Brain microvascular endothelial cell (primary cell): ENCODE measurements at regions not wholly inside any gene's neighbourhood (a gene's known extent, or its start where the extent isn't known, plus 50 kb on each side); places are given as distances from the start of the nearest gene placed in this dataset.

ENCODE experiments used
- DNase-seq: peaks from one replicate; pipeline ENCODE4 v3.0.0-alpha.2; 2020
- H3K27ac ChIP-seq: fragments of 250-450 bp; sonication (Bioruptor Pico); 2 replicates; pipeline ENCODE4 v1.5.1; 2020; ENCODE audit warnings: mild to moderate bottlenecking, moderate library complexity
- H3K27me3 ChIP-seq: fragments of 250-450 bp; sonication (Bioruptor Pico); replicated peaks from 2 replicates; pipeline ENCODE4 v1.5.1; 2020; ENCODE audit warnings: mild to moderate bottlenecking
- H3K36me3 ChIP-seq: fragments of 250-450 bp; sonication (Bioruptor Pico); replicated peaks from 2 replicates; pipeline ENCODE4 v1.5.1; 2020; ENCODE audit warnings: mild to moderate bottlenecking
- H3K4me3 ChIP-seq: 2 replicates; pipeline ENCODE4 v1.5.1; 2011; ENCODE audit warnings: low read depth, mild to moderate bottlenecking, control low read depth, low read length, moderate library complexity
- in situ Hi-C: cut with HindIII; loops from 2 replicates; pipeline ENCODE4 v1.10.0; 2017; ENCODE audit warnings: low sequenced_read_pairs, low pct_ligation_motif_present
- TF ChIP-seq, protein P1 (sequence below): IDR thresholded peaks from 2 replicates; pipeline ENCODE4 v1.5.1; 2011; ENCODE audit warnings: low read depth, mild to moderate bottlenecking, moderate library complexity, low read length, control low read depth, inconsistent platforms; ENCODE audit errors: missing control alignments

DNA sequence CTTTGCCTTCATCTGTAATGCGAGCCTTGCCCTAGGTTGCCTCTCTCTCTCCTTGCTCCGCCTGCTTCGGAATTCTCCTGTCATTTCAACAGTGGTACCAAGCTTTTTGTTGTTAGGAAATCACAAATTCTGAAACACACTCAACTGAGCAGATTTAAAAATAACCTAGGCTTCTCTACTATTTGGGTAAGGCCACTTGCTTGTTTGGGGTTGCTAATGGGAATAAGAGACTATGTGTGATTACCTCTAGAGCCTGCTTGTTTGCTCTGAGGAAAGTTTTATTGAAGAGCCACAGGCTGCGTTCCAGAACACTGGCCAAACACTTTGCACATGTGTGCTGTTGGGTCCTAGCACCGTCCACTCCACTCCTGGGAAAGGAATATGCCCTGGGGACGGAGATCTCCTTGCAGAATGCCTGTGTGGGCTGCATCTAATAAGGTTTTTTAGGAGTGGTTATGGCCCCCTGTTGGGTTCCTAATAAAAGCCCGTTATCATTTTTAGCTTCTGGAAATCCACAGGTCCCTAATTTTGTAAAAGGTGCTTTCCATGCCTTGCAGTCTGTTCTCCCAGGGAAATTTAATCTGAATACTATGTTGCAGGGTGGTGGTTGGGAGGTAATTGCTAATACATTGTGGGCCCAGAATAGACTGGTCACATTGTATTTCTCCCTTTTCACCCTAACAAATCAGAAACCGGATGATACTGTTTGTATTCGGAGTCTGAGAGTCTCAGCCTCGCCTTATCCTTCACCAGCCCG is 68.7 kb upstream of the KLF6 start:
- peak overlapping the region; percentile 90 for H3K27ac ChIP-seq
- TF ChIP-seq, protein P1, sequence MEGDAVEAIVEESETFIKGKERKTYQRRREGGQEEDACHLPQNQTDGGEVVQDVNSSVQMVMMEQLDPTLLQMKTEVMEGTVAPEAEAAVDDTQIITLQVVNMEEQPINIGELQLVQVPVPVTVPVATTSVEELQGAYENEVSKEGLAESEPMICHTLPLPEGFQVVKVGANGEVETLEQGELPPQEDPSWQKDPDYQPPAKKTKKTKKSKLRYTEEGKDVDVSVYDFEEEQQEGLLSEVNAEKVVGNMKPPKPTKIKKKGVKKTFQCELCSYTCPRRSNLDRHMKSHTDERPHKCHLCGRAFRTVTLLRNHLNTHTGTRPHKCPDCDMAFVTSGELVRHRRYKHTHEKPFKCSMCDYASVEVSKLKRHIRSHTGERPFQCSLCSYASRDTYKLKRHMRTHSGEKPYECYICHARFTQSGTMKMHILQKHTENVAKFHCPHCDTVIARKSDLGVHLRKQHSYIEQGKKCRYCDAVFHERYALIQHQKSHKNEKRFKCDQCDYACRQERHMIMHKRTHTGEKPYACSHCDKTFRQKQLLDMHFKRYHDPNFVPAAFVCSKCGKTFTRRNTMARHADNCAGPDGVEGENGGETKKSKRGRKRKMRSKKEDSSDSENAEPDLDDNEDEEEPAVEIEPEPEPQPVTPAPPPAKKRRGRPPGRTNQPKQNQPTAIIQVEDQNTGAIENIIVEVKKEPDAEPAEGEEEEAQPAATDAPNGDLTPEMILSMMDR: no peak
- no peaks in the 10 kb centered on the region for H3K36me3 ChIP-seq
- peak; percentile 49 for DNase-seq
- in situ Hi-C loops: no loop called here
- H3K27me3 ChIP-seq: no peaks in the 10 kb centered on the region
- H3K4me3 ChIP-seq: no peak overlapping the region

DNA sequence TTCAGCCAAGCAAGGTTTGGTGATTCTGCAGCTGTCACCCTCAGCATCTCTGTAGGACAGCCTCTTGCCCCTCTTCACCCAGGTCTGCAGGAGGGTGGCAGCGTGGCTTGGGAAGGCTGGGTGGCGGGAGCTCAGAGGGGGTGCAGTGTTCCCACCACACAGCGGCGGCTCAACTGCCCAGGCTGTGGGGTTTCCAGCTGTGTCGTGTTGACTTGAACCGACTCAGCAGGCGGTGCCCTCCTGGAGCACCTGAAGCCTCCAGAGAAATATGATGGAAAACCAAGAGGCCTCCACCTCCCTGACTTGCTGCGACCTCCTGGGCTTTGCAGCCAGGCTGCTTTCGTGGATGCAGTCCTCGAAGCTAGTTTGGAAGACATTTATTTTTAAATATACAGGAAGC is 68.0 kb upstream of the KLF6 start:
- DNase-seq: no peak
- no peaks in the 10 kb centered on the region for H3K36me3 ChIP-seq
- in situ Hi-C loops: no loop called here
- no peak overlapping the region for H3K4me3 ChIP-seq
- TF ChIP-seq, protein P1: no peak
- H3K27ac ChIP-seq: peak overlapping the region; percentile 90
- no peaks in the 10 kb centered on the region for H3K27me3 ChIP-seq

DNA sequence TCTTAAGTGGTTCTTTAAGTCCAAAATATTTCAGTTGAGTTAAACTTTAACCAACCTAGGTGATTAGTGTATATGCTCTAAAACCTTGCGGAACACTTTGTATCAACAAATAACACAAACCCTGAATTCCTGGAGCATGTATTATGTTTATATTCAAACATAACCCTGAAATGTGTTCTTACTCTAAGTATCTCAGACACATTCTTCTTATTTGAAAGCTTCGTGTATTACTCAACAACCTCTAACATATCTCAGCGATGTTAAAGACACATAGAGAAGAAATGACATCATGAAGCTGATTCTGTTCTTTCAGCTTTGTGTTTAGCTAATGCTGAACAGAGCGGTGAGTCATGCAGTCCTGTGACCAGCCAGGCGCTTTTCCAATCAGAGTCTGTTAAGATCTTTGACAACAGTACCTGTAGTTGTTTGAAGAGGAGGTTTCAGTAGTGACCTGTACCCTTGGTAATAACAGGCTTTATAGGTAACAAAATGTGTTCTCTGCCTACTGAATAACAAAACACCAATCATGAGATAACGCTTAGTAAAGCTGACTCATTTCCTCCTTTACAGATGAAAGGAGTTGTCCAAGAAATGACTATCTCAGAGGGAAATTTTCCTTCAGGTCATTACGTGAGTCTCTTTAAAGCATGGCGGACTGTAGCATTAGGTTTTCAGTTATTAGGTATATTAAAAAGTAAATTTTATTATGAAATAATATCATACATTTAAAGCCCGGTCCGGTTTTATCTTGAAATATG is 67.3 kb upstream of the KLF6 start:
- in situ Hi-C loops: no loop called here
- no peak overlapping the region for H3K4me3 ChIP-seq
- TF ChIP-seq, protein P1: no peak
- H3K36me3 ChIP-seq: no peaks in the 10 kb centered on the region
- DNase-seq: peak; percentile 96
- H3K27me3 ChIP-seq: no peaks in the 10 kb centered on the region
- H3K27ac ChIP-seq: peak overlapping the region; percentile 90

DNA sequence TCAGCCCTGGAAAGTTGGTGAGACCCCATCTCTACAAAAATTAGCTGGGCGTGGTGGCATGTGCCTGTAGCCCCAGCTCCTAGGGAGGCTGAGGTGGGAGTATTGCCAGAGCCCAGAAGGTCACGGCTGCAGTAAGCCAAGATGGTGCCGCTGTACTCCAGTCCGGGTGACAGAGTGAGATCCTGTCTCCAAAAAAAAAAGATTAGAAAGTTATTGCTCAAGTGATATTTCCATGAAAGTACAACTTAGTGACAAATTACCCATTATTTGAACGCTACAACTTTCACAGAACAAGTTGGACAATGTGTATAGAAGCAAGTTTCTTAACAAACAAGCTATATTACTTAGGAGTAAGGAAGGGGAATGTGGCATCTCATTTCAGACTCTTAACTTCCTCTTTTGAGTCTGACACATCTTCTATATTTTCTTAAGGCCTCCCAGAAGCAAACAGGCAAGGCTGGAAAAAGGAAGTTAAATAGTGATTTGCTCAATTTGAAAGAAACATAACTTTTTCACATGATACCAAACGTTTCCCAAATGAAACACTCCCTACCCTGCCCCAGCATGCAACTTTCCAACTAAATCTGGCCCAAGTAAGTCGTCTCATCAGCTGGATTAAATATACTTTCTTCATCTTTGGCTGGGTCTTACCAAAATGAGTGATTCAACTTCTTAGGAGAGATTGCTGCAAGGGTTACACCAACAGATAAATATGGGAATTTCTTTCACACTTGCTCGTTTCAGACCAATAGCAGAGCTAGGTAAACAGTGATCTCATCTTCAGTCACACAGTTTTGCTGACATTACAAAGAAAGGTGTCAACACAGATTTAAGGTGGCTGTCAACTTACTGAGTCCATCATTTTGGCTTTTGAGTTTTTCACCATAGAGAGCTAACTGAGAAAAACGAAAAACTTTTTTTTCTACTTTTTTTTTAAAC is 66.3 kb upstream of the KLF6 start:
- peak; percentile 80 for DNase-seq
- TF ChIP-seq, protein P1: no peak

DNA sequence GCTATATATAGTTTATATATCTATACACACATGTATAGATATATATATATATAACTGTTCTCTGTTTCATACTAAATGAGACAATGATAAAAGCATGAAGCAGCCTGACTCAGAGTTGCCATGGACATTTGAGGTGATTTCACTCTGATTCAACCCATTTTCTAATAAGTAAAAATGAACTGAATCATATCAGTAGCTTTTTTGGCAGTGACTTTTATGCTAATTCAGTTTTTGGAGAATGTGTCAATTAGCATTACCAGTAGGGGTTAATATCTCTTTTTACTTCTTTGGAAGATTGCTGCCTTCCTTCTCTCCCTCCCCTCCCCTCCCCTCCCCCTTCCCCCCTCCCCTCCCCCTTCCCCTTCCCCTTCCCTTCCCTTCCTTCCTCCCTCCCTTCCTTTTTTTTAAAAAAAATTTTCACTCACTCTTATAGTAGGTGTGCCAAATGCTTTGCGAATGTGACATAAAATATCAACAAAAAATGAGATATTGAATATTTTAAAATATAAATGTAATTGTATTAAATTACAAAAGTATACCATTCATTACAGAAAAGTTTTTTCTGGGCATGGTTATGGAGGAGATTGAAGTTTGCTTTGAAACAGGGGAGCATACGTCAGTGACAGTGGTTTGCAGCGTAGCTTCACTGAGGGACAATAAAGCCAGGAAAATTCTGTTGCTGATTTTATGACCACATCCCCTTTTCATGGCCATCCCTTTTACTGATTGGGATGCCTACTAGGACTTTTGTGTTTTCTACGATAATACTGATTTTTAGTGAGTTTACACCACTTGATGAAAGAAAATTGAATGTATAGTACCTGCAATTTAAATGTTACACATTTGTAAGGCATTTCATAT is 64.0 kb upstream of the KLF6 start:
- no peaks in the 10 kb centered on the region for H3K36me3 ChIP-seq
- peak; percentile 72 for DNase-seq
- TF ChIP-seq, protein P1: no peak
- peak overlapping the region; percentile 62 for H3K27ac ChIP-seq
- in situ Hi-C loops: no loop called here
- no peaks in the 10 kb centered on the region for H3K27me3 ChIP-seq
- H3K4me3 ChIP-seq: no peak overlapping the region

More for the DNA sequence above, 66.3 kb upstream of the KLF6 start:
- in situ Hi-C loops: no loop called here
- Histone ChIP-seq H3K36me3 (no peaks in the 10 kb centered on the region), H3K27ac (peak overlapping the region; percentile 90), H3K27me3 (no peaks in the 10 kb centered on the region), H3K4me3 (no peak overlapping the region)
